Lung (tissue), 11 donors: ENCODE measurements at regions not wholly inside any gene's neighbourhood (a gene's known extent, or its start where the extent isn't known, plus 50 kb on each side); places are given as distances from the start of the nearest gene placed in this dataset.

Experiments
- ATAC-seq: fragments of 200-7000 bp; cut with Tn5 transposase; one replicate; pipeline ENCODE4 v1.9.1; 2020; ENCODE audit warnings: moderate number of reproducible peaks; ENCODE audit not compliant: insufficient read depth, low FRiP score
- DNase-seq, 3 donors: peaks; one replicate each; pipeline ENCODE4 v3.0.0-alpha.2; 2013 to 2017
- H3K27ac ChIP-seq, 2 donors: one replicate each; pipeline ENCODE4 v1.5.1; 2013; ENCODE audit warnings: mild to moderate bottlenecking in 2 of 2, moderate library complexity in 2 of 2, control low read depth in 1 of 2, inconsistent platforms in 1 of 2, low read depth in 1 of 2, low read length in 1 of 2
- H3K27me3 ChIP-seq, 3 donors: one replicate each; pipeline ENCODE4 v1.5.1; 2013; ENCODE audit warnings: low read length in 2 of 3; ENCODE audit not compliant: control insufficient read depth in 3 of 3, insufficient read depth in 3 of 3
- H3K36me3 ChIP-seq, 4 donors: one replicate each; pipeline ENCODE4 v1.5.1; 2013; ENCODE audit warnings: low read length in 4 of 4, mild to moderate bottlenecking in 1 of 4, moderate library complexity in 1 of 4; ENCODE audit not compliant: control insufficient read depth in 4 of 4, insufficient read depth in 4 of 4
- H3K4me1 ChIP-seq, 5 donors: one replicate each; pipeline ENCODE4 v1.5.1; 2013; ENCODE audit warnings: low read length in 5 of 5, mild to moderate bottlenecking in 2 of 5, moderate library complexity in 1 of 5; ENCODE audit not compliant: control insufficient read depth in 5 of 5, insufficient read depth in 5 of 5
- H3K4me3 ChIP-seq: one replicate; pipeline ENCODE4 v1.5.1; 2013; ENCODE audit warnings: mild to moderate bottlenecking, control low read depth, moderate library complexity
- H3K9ac ChIP-seq, 2 donors: one replicate each; pipeline ENCODE4 v1.5.1; 2013; ENCODE audit warnings: low read length in 2 of 2, control low read depth in 1 of 2; ENCODE audit not compliant: insufficient read depth in 1 of 2
- H3K9me3 ChIP-seq, 4 donors: one replicate each; pipeline ENCODE4 v1.5.1; 2013; ENCODE audit warnings: low read length in 3 of 4, mild to moderate bottlenecking in 1 of 4, moderate library complexity in 1 of 4; ENCODE audit not compliant: control insufficient read depth in 4 of 4, insufficient read depth in 3 of 4
- CTCF ChIP-seq: IDR thresholded peaks from 2 replicates; pipeline ENCODE4 v1.5.1; 2012; ENCODE audit warnings: mild to moderate bottlenecking; ENCODE audit errors: control extremely low read depth, extremely low read depth
- WGBS, 2 donors: extraction: QIAGEN DNeasy Blood & Tissue Kit; methylation state at CpG; one replicate each; pipeline ENCODE4 v1.1.7; 2013; 5-methylcytosine and 5-hydroxymethylcytosine counted together
- donor health status: control.
- donor health status: control.
- donor health status: Bipolar disorder and iron deficiency.
- donor health status: healthy.
- donor health status: DM: yes; HTN: yes; CAD: no.

DNA sequence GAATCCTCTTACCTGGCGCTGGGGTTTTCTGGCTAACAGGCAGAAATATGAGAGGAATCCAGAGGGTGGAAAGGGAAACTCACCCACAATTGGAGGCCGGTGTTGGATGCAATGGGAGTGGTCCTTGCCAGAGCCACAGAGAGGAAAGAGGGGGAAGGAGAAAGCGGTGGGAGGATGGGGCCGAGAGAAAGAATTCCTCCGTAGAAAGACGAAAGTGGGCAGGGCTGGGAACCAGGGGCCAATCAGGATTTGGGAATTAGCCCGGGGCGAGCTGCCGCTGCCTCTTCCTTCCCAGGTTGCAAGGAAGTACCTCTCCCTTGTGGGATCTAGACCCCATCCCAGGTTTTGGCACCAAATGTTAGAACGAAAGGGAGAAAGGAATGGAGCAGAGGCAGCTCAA lies 83.1 kb upstream of the SPIN4 start:
- Histone ChIP-seq H3K9me3 (peaks cover 0 to 4% (median 1%) of the 10 kb centered on the region in 4 donors), H3K9ac (no peak overlapping the region), H3K36me3 (no peaks in the 10 kb centered on the region), H3K27me3 (no peaks in the 10 kb centered on the region), H3K27ac (no peak overlapping the region), H3K4me1 (peaks cover 0 to 5% (median 0%) of the 10 kb centered on the region in 5 donors), H3K4me3 (no peak overlapping the region)
- ATAC-seq, result no peak
- no peak for DNase-seq
- 87 to 96% methylated on average over 10 of the region's 10 CpGs for WGBS, 2 donors
- no peak for TF ChIP-seq CTCF

DNA sequence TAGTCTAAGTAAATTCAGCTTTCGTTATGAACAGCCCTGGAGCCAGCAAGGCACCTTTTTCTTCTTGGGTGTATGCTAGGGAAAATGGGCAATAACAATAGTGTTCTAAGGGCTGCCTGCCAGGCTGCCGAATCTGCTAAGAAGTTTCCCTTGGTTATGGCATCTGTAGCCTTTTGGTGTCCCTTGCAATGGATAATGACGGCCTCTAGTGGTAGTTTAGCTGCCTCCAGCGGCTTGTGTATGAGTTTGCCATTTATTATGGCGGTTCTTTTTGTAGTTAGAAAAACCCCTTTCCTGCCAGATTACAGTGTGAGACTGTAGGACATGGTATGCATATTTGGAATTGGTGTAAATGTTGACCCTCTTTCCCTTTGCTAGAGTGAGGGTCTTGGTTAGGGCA lies 78.9 kb upstream of the SPIN4 start:
- H3K27me3 ChIP-seq, result no peaks in the 10 kb centered on the region
- H3K4me1 ChIP-seq, result peaks cover 0 to 5% (median 0%) of the 10 kb centered on the region in 5 donors
- H3K4me3 ChIP-seq, result no peak overlapping the region
- no peak for TF ChIP-seq CTCF
- DNase-seq, result no peak
- peaks cover 0 to 7% (median 1%) of the 10 kb centered on the region in 4 donors for H3K9me3 ChIP-seq
- peaks cover 0 to 2% (median 0%) of the 10 kb centered on the region in 4 donors for H3K36me3 ChIP-seq
- H3K27ac ChIP-seq, result no peak overlapping the region
- H3K9ac ChIP-seq, result no peak overlapping the region
- 62 to 94% methylated on average over 5 of the region's 5 CpGs for WGBS, 2 donors
- ATAC-seq, result no peak

GRCh38 chrX:63428348-63428747 lies 77.2 kb upstream of the SPIN4 start:
- no peak overlapping the region for H3K9ac ChIP-seq
- no peak overlapping the region for H3K4me3 ChIP-seq
- H3K4me1 ChIP-seq, result no peaks in the 10 kb centered on the region
- TF ChIP-seq CTCF, result no peak
- no peaks in the 10 kb centered on the region for H3K27me3 ChIP-seq
- peaks cover 0 to 4% (median 2%) of the 10 kb centered on the region in 4 donors for H3K36me3 ChIP-seq
- no peak overlapping the region for H3K27ac ChIP-seq
- H3K9me3 ChIP-seq, result peaks cover 0 to 11% (median 0%) of the 10 kb centered on the region in 4 donors
- WGBS, 2 donors, result 86 to 96% methylated on average over 5 of the region's 5 CpGs
- DNase-seq (no peak), ATAC-seq (no peak)

- no peak overlapping the region for H3K9ac ChIP-seq
- no peaks in the 10 kb centered on the region for H3K4me1 ChIP-seq
- no peaks in the 10 kb centered on the region for H3K27me3 ChIP-seq
- 85 to 97% methylated on average over 6 to 7 of the region's 7 CpGs for WGBS, 2 donors
- peaks cover 0 to 8% (median 0%) of the 10 kb centered on the region in 4 donors for H3K9me3 ChIP-seq
- ATAC-seq, result no peak
- H3K36me3 ChIP-seq, result peaks cover 0 to 4% (median 2%) of the 10 kb centered on the region in 4 donors
- H3K27ac ChIP-seq, result no peak overlapping the region
- no peak for DNase-seq
- no peak for TF ChIP-seq CTCF
- no peak overlapping the region for H3K4me3 ChIP-seq
Measured at GRCh38 chrX:63426519-63426918, 75.4 kb upstream of the SPIN4 start.
